NCI-H446 (cell line): ENCODE measurements at regions not wholly inside any gene's neighbourhood (a gene's known extent, or its start where the extent isn't known, plus 50 kb on each side); places are given as distances from the start of the nearest gene placed in this dataset.
A peak's percentile ranks its signal among the peaks of the same experiment; 100 is the strongest.

Experiments used
- DNase-seq, 2 experiments: peaks; one replicate each; lab custom pipeline; 2025; lab: John Stamatoyannopoulos, UW

DNA sequence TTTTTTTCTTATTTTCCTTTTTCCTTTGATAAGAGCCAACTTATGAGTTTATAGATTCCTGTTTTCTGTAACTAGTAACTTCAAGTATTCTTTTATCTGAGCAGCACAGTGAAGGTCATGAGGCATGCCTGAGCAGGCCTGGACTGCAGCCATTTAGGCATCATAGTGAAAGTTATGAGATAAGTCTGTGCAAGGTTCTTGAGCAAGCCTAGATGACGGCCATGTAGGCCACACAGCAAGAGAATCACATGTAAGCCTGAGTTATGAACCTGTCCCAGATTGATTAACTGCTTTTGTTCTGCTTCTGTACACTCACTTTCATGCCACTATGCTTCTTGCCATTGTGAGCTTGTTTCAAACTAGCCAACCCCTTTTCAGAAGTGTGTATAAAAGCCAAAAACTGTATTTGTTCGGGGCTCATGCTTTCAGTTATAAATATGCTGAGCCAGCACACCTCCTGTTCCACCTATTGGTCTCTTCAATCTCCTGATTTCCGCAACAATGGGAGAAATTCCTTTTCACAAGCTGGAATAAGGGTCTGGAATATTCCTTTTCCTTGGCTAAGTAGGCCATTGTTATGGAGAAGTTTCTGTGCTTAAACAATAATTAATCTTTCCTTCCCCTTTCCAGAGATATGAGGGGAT lies 745.7 kb downstream of the FAM181B start:
- no peak for DNase-seq

DNA sequence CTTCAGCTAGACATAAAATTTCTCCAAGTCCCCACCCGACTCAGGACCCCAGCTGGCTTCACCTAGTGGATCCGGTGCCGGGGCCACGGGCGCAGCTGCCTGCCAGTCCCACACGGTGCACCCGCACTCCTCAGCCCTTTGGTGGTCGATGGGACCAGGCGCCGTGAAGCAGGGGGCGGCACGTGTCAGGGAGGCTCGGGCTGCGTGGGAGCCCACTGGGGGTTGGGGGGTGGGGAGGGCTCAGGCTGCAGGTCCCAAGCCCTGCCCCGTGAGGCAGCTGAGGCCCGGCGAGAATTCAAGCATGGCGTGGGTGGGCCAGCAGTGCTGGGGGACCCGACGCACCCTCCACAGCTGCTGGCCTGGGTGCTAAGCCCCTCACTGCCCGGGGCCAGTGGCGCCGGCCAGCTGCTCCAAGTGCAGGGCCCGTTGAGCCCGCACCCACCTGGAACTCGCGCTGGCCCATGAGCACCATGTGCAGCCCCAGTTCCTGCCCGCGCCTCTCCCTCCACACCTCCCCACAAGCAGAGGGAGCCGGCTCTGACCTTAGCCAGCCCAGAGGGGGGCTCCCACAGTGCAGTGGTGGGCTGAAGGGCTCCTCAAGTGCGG lies 747.0 kb downstream of the FAM181B start:
- DNase-seq = no peak

DNA sequence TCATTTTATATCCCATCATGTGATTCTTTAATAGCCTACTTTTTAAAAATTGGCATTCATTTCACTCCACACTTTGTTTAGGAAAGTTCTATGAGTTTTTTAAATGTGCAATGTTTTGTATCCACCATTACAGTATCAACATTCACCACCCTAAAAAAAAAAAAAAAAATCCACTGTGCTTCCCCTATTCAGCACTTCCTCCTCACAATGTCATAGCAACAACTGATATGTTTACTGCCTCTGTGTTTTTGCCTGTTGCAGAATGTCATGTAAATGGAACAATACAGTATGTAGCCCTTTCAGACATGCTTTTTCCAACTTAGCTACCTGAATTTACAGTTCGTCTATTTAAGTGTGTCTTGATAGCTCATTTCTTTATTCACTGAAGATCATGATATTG lies 754.2 kb downstream of the FAM181B start:
- DNase-seq = no peak

DNA sequence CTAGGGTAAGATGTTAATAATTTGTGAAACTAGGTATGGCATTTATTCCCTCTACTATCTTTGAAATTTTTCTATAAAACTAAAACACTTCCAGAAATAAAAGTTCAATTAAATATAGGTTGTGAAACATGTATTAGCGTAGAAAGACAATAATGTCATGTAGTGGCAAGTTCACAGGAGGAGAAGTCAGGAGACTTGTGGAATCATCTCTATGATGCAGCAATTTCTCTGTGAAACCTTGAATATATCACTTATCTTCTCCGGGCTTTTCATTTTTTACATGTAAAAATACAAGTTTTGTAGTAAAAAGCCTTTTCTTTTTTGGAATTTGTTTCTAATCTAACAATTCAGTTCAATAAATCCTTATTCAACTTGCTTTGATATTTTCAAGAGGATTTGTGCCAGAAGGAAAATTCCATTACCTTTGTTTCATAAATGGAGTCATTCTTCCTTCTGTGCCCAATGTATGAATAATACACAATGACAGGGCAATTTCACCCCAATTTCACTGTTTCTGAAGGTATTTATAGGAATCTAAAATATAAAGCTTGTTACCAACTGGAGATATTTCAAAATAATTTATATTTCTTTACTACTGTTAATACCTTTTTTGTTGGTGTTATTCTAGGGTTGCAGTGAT lies 758.3 kb downstream of the FAM181B start:
- no peak for DNase-seq

DNA sequence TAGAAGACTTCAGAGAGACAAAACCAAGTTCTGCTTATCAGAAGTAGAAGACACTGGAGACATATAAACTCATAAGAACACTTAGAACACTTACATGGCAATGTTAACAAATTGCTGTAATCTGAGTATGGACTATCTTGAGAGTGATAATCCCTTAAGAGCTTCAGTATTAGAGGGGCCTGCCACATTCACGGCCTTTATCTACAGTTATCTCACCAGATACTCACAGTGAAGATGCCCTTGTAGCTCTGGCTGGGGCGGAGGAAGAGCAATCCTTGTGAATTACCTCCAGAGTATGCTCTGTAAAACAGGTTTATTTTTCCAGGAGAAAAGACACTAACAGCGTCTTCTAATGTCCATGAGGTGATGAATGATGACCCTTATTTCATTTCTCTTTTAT lies 762.8 kb downstream of the FAM181B start:
- no peak for DNase-seq

DNA sequence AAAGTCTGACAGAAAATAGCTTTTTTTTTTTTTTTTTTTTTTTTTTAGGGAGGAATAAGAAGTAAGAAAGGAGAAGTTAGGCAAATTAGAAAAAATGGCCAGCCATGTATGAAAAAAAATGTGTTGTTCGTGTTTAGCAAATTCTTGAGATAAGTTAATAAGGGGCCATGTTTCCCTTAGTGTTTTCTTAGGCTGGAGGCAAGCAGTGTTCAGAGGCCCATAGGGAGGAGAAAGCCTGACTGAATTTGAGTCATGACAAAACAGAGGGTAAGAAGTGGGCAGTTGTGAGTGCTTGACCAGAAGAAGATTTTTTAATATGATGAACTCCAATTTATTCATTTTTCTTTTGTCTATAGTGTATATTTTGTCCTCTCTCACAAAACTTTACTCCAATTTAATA lies 766.4 kb downstream of the FAM181B start:
- DNase-seq = no peak

DNA sequence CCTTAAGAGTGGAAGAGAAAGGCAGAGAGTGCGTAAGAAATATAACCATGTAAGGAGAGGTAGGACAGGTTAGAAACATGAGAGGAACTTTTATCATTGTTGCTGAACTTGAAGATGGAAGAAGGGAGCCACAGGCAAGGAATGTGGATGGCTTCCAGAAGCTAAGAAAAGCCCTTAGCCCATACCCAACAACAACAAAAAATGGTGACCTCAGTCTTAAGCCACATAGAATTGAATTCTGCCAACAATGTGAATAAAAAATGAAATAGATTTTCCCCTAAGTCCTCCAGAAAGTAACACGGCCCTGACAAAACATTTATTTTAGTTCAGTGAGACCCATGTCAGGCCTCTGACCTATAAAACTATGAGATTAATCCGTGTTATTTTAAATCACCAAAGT lies 767.3 kb downstream of the FAM181B start:
- DNase-seq = no peak

DNA sequence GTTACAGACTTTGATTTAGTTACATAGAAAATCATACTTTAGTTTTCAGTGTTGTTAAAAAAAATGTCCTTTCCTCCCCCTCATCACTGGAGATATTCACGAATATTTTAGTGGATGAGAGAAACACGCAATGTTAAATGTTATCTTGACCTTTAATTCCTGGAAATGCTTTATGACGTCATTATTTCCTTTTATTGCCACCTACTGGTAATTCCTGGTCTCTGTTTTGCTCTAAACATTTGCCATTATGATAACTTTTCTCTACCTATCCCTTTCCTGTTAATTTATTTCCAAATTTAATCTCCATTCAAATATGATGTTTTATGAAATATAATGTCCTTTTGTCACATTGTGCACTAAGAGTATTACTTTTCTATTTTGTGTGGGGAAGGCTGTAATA lies 770.6 kb downstream of the FAM181B start:
- DNase-seq = no peak

DNA sequence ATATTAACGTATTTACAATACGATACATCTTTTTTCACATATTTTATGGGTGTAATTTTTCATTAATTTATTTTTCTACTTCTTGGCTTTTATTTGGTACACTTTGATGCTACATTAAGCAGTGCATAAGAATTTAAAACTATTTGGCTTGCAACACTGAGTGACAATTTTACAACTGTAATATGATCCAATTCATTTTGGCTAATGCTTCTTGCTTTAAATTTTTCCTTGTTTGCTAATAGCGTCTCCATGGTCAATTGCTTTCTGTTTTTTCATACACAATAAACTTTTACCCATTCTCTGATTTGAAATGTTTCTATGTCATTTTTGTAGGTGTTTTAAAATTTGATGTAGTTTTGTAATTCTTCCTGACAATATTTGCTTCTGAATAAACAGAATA lies 773.2 kb downstream of the FAM181B start:
- DNase-seq = peak in 1 of 2 experiments; percentile 14

DNA sequence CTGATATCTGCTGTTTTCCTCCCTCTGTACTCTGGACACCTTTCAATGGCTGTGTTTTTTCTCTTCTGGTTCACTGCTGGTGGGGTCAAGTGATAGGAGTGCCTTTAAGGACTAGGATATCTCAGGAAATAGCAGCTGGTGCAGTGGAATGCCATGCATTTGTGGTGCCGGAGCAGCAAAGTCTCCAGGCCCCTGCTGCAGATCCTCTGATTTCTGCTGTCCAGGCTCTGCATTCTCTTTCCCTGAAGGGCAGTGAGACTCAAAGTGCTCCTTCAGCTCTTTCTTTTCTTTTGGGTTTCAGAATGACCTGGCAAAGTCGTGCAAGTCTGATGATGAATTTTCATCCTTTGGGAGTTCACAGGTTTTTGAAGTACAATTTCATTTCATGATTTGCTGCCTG lies 774.3 kb downstream of the FAM181B start:
- DNase-seq = no peak

DNA sequence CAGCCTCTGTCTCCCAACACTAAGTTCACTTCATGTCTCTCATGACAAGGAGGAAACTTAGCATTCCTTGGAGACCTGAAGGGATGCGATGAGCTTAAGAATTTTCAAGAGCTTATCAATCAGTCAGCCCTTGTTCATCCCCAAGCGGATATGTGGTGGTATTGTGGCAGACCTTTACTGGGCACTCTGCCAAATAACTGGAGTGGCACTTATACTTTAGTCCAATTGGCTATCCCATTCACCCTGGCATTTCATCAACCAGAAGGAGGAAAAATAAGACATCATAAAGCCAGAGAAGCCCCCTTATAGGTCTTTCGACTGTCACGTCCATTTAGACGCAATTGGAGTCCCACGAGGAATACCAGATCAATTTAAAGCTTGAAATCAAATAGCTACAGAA lies 779.4 kb downstream of the FAM181B start:
- peak in 1 of 2 experiments; percentile 34 for DNase-seq

DNA sequence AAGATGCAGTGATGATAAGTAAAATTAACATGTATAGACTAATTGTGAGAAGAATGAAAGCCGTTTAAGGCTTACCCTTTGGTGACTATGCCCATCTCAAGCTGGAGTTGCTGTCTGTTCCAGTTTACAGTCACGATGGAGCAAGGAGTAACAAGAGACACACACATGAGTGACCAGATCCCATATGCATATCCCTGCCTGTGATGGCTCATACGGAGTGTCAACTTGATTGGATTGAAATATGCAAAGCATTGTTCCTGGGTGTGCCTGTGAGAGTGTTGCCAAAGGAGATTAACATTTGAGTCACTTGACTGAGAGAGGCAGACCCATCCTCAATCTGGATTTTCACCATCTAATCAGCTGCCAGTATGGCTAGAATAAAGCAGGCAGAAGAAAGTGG lies 786.8 kb downstream of the FAM181B start:
- no peak for DNase-seq

DNA sequence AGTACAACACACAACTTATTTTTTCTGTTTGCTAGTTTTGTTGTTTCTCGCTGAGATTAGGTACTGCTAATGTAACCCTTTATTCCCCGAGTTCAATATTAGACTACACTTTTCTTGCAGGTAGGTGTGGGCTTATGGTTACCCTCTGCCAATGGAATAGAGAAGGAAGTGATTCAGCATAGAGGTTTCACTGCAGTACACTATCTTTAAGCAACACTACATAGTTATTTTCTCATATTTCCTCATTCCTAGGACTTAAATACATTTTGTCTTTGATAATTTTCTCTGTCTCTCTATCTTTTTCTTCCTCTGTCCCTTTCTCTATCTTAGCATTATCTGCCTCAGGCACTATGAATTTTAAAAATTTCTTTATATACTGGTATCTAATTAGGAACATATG lies 791.0 kb downstream of the FAM181B start:
- no peak for DNase-seq

DNA sequence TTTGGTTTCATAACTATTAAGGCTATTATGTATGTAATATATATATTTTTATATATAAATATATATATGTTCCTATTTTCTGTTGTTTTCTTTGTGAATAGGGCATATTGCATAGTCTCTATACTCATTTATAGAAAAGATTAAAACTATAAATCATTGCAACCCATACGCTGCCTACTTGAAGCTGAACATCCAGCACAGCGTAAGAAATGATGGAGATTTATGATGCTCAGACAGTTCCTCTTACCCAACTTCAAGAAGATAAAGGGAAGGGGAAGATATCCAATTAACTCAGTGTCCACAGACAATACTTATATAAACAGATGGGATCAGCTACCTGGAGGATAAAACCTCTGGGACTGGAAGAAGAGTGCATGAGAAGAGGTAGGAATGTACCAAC lies 791.7 kb downstream of the FAM181B start:
- no peak for DNase-seq

DNA sequence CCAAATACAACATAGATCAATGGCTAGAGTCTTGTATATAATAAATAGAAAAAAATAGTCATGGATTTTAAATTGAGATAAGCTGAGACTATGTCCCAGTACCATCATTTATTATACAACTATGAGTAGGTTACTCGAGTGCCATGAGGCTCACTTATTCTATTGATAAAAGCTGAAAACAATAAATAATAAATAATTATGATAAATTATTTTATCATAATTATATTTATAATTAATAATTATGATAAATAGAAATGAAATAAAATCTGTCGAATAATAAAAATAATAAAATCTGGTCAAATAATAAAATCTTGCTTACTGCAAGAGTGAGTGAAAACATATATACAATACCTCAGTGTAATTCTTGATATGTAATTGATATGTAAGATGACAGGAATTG lies 801.4 kb downstream of the FAM181B start:
- DNase-seq = no peak

DNA sequence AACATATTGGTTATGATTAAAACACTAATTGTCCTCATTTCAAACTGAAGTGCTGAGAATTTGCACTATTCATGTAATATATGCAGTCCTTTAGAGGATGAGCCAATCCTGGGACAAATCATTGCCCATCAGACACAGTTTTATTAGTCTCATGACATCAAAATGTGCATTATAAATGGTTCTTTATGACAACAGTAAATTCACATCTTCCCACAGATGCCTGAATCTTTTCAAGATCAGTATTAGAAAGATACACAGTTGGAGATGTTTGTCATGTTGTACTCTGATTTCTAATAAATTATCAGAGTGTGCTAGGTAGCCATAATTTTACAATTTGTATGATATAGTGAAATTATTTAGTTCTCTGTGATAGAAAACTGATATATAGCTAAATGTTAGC lies 813.5 kb downstream of the FAM181B start:
- DNase-seq = no peak

DNA sequence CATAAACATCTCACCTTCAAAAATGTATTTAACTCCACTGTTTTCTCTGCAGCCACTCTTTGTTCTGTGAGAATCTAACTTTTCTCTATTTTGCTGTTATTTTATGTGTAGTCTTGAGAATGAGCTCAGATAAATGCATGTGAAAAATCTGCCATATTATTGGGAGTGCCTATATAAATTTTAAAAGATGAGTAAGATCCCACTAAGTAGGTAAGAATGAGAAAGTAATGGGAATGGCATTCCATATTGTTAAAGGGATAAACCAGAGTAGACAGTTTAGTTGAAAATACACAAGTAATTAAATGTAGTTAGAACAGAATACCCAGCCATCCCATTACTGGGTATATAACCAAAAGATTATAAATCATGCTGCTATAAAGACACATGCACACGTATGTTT lies 817.2 kb downstream of the FAM181B start:
- DNase-seq = no peak

DNA sequence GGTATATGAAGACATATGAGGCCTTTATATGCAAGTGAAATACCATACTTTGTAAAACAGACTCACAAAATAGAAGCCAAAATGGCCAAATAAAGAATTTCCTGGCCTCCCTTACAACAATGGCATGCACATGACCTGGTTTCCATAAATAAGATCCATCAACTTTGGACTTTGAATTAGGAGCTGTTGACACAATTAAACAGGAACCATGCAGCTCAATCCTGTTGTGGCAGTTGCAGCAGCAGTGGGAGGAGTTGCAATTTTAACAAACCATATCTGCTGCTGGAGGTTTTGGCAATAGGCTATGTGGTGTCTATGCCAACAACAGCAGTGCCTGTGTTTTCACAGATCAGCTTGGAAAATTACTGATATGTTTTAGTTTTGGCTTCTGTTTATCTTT lies 818.6 kb downstream of the FAM181B start:
- DNase-seq = peak; percentile 33 to 80

DNA sequence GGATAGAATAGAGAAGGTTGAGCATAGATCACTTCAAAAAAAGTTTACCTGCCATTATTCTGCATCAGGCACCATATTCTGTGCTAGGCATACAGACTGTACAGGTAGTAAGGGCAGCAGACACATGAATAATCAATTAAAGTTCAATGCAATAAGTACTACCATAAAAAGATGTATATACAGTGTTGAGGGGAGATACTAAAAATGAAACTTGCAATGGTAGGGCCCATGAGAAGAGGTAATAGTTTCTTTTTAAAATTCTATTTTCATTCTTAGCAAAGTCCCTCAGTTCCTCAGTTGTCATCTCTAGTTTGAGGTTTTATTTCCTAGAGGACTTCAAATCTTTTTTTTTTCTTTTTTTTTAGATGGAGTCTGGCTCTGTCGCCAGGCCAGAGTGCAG lies 819.9 kb downstream of the FAM181B start:
- no peak for DNase-seq

DNA sequence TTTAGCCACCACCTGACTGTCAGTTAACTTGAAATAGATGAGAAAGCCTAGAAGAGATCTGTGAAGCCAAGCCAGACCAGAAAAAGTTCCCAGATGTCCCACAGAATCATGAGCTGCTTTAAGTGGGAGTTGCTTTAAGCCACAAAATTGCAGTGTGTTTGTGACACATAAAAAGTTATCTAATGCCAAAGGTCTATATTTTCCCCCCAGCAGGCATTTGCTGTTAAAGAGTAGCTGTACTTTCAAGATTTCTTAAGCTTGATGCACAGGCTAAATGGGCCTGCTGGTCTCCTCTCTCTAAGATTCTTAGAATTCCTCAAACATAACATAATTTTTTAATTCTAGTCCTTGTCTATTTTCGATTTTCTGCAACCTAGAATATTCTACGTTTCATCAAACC lies 825.7 kb downstream of the FAM181B start:
- peak in 1 of 2 experiments; percentile 64 for DNase-seq

DNA sequence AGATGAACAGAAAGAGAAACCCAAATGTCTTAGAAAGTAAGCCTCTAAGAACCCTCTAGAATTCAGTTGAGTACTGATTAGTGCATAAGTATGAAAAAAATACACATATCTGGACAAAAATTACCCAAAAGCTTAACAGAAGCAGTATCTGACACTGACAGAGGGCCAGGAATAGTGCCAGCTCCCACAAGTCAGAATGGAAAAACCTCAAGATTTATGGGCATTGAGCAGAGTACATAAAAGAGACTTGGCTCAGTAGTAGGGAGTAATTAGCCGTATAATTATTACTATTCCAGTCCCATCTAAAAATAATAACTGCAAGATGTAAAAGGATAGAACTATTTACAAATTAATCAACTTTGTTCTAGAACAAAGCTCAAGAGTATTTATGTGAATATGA lies 834.5 kb downstream of the FAM181B start:
- peak; percentile 86 to 88 for DNase-seq

DNA sequence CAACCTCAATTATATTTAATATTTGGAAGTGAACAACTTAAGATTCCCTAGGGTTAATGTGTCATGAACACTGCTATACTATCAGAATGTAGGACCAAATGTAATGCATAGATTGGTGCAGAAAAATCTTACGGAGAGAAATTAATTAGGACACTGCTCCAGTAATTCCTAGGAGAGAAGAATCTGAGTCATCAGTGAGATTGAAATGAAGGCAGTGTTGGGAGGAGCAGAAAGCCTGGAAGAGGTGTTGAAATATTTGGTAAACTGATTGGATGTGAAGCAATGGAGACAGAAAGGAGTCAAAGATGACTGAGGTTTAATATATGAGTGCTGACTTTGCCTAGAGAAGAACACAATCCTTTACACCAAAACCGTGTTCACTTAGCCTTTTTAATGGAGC lies 836.0 kb downstream of the FAM181B start:
- DNase-seq = peak in 1 of 2 experiments; percentile 7

DNA sequence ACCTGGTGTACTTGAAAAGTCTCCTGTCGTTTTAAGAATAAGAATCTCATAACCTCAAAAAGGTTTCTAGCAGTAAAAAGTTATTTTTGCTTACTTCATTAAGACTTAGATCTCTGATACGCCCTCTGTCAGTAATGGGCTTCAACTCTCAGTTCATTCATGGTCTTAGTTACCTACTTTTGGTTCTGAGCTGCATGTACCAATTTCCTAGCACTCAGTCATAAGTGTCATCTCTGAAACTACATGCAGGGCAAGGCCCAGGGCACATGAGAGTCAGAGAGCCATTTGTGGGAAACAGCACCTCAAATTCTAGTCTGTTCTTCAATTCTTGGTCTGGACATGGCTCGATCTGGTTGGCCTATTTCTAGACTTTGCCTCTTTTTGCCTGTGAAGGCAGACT lies 838.4 kb downstream of the FAM181B start:
- no peak for DNase-seq
